PFSK-1 (cell line): ENCODE measurements at regions not wholly inside any gene's neighbourhood (a gene's known extent, or its start where the extent isn't known, plus 50 kb on each side); places are given as distances from the start of the nearest gene placed in this dataset.

Experiments
- FOXP2 ChIP-seq: optimal IDR thresholded peaks from 2 replicates; pipeline ENCODE3; 2011; ENCODE audit warnings: borderline replicate concordance, control low read depth, inconsistent platforms; ENCODE audit not compliant: insufficient read depth; ENCODE audit errors: extremely low read length, extremely low read depth
- POLR2AphosphoS5 ChIP-seq: IDR thresholded peaks from 2 replicates; pipeline ENCODE4 v1.6.1; 2012; ENCODE audit warnings: low read depth, mild to moderate bottlenecking, control low read depth, low read length, moderate library complexity
- REST ChIP-seq, 2 experiments: IDR thresholded peaks; 2 replicates each; pipeline versions ENCODE4 v1.6.1 to v1.8.0; 2011 to 2012; ENCODE audit warnings: low read depth in 2 of 2, low read length in 2 of 2, control low read depth in 1 of 2, inconsistent platforms in 1 of 2, mild to moderate bottlenecking in 1 of 2, moderate library complexity in 1 of 2; ENCODE audit not compliant: insufficient read depth in 1 of 2
- SIN3A ChIP-seq: IDR thresholded peaks from 2 replicates; pipeline ENCODE4 v1.6.1; 2012; ENCODE audit warnings: mild to moderate bottlenecking, low read length, moderate library complexity, borderline replicate concordance; ENCODE audit not compliant: insufficient read depth
- TAF1 ChIP-seq: IDR thresholded peaks from 2 replicates; pipeline ENCODE4 v1.6.1; 2012; ENCODE audit warnings: low read length, control low read depth, borderline replicate concordance; ENCODE audit not compliant: insufficient read depth

- no peak for TF ChIP-seq SIN3A
- TF ChIP-seq FOXP2 = no peak
- TF ChIP-seq POLR2AphosphoS5 = no peak
- TF ChIP-seq TAF1 = no peak
- TF ChIP-seq REST (IDR thresholded peaks at IDR 0.05; ENCODE audit: insufficient read depth in 1 of 2, low read depth in 2 of 2, low read length in 2 of 2) = no peak
Observed at GRCh38 chr14:76927971-76928700, 100.4 kb downstream of the IRF2BPL start.

GRCh38 chr14:76926521-76927251 is 100.5 kb downstream of the LRRC74A start:
- TF ChIP-seq FOXP2 = no peak

- TF ChIP-seq SIN3A (no peak), POLR2AphosphoS5 (no peak), FOXP2 (no peak), TAF1 (no peak), REST (IDR thresholded peaks at IDR 0.05; ENCODE audit: insufficient read depth in 1 of 2, low read depth in 2 of 2, low read length in 2 of 2) (no peak)
Observed at GRCh38 chr14:76925097-76925441, 98.9 kb downstream of the LRRC74A start.

GRCh38 chr14:76924371-76925096 is 98.3 kb downstream of the LRRC74A start:
- TF ChIP-seq SIN3A (no peak), TAF1 (no peak), FOXP2 (no peak), REST (IDR thresholded peaks at IDR 0.05; ENCODE audit: insufficient read depth in 1 of 2, low read depth in 2 of 2, low read length in 2 of 2) (no peak), POLR2AphosphoS5 (no peak)

GRCh38 chr14:76923431-76924370 is 97.5 kb downstream of the LRRC74A start:
- TF ChIP-seq REST (IDR thresholded peaks at IDR 0.05; ENCODE audit: insufficient read depth in 1 of 2, low read depth in 2 of 2, low read length in 2 of 2) = no peak
- no peak for TF ChIP-seq POLR2AphosphoS5
- TF ChIP-seq TAF1 = no peak
- no peak for TF ChIP-seq SIN3A
- TF ChIP-seq FOXP2 = no peak
